ENCODE measurements at regions not wholly inside any gene's neighbourhood (a gene's known extent, or its start where the extent isn't known, plus 50 kb on each side); places are given as distances from the start of the nearest gene placed in this dataset.
"Not testable (repeated sequence)": the region's sequence is repeated elsewhere in the genome, so short reads cannot be mapped to it uniquely, and the experiment has no call there.

- Mint-ChIP-seq H3K4me3 (no peak overlapping the region), H3K4me1 (peaks cover 8% of the 10 kb centered on the region), H3K27me3 (ENCODE audit: low read depth) (no peaks in the 10 kb centered on the region), H3K9me3 (peaks cover 20% of the 10 kb centered on the region), H3K36me3 (peaks cover 3% of the 10 kb centered on the region), H3K27ac (peak overlapping the region; percentile 61)
- DNase-seq (ENCODE audit: low spot score in 2 of 2, unreplicated experiment in 2 of 2), result no peak
- TF ChIP-seq CTCF (IDR thresholded peaks at IDR 0.05; ENCODE audit: unreplicated experiment), result no peak
Measured at GRCh38 chr21:33993286-33994231, 78.0 kb upstream of the ATP5PO start.

GRCh38 chr21:33992412-33992811 is 76.8 kb upstream of the ATP5PO start:
- H3K36me3 Mint-ChIP-seq; DNase-seq (ENCODE audit: low spot score in 2 of 2, unreplicated experiment in 2 of 2); H3K27me3 Mint-ChIP-seq (ENCODE audit: low read depth); H3K27ac Mint-ChIP-seq; H3K4me1 Mint-ChIP-seq; H3K4me3 Mint-ChIP-seq: not testable (repeated sequence)
- H3K9me3 Mint-ChIP-seq, result peaks cover 19% of the 10 kb centered on the region

- no peak overlapping the region for H3K27ac Mint-ChIP-seq
- H3K4me1 Mint-ChIP-seq, result peaks cover 8% of the 10 kb centered on the region
- no peaks in the 10 kb centered on the region for H3K27me3 Mint-ChIP-seq (ENCODE audit: low read depth)
- no peak overlapping the region for H3K4me3 Mint-ChIP-seq
- no peak for DNase-seq (ENCODE audit: low spot score in 2 of 2, unreplicated experiment in 2 of 2)
- H3K9me3 Mint-ChIP-seq, result peaks cover 7% of the 10 kb centered on the region
- TF ChIP-seq CTCF (IDR thresholded peaks at IDR 0.05; ENCODE audit: unreplicated experiment), result no peak
- H3K36me3 Mint-ChIP-seq, result no peaks in the 10 kb centered on the region
Measured at GRCh38 chr21:33991133-33991532, 75.5 kb upstream of the ATP5PO start.

GRCh38 chr21:33989440-33989839 is 73.8 kb upstream of the ATP5PO start:
- no peak for TF ChIP-seq CTCF (IDR thresholded peaks at IDR 0.05; ENCODE audit: unreplicated experiment)
- Mint-ChIP-seq H3K27me3 (ENCODE audit: low read depth) (no peaks in the 10 kb centered on the region), H3K27ac (no peak overlapping the region), H3K9me3 (peaks cover 3% of the 10 kb centered on the region), H3K4me3 (no peak overlapping the region), H3K4me1 (peaks cover 18% of the 10 kb centered on the region), H3K36me3 (no peaks in the 10 kb centered on the region)
- DNase-seq (ENCODE audit: low spot score in 2 of 2, unreplicated experiment in 2 of 2), result no peak

- TF ChIP-seq CTCF (IDR thresholded peaks at IDR 0.05; ENCODE audit: unreplicated experiment), result no peak
- peaks cover 3% of the 10 kb centered on the region for H3K9me3 Mint-ChIP-seq
- H3K36me3 Mint-ChIP-seq, result no peaks in the 10 kb centered on the region
- no peaks in the 10 kb centered on the region for H3K27me3 Mint-ChIP-seq (ENCODE audit: low read depth)
- no peak overlapping the region for H3K27ac Mint-ChIP-seq
- no peak for DNase-seq (ENCODE audit: low spot score in 2 of 2, unreplicated experiment in 2 of 2)
- peaks cover 14% of the 10 kb centered on the region for H3K4me1 Mint-ChIP-seq
- H3K4me3 Mint-ChIP-seq, result no peak overlapping the region
Measured at GRCh38 chr21:33988237-33989017, 72.8 kb upstream of the ATP5PO start.

GRCh38 chr21:33987461-33987860 is 71.9 kb upstream of the ATP5PO start:
- DNase-seq (ENCODE audit: low spot score in 2 of 2, unreplicated experiment in 2 of 2), result no peak
- Mint-ChIP-seq H3K27ac (no peak overlapping the region), H3K4me1 (peaks cover 14% of the 10 kb centered on the region), H3K4me3 (no peak overlapping the region), H3K9me3 (peaks cover 3% of the 10 kb centered on the region), H3K27me3 (ENCODE audit: low read depth) (no peaks in the 10 kb centered on the region), H3K36me3 (no peaks in the 10 kb centered on the region)
- no peak for TF ChIP-seq CTCF (IDR thresholded peaks at IDR 0.05; ENCODE audit: unreplicated experiment)

Measured in mesothelial cell of epicardium (in vitro differentiated cells).